ENCODE measurements at regions not wholly inside any gene's neighbourhood (a gene's known extent, or its start where the extent isn't known, plus 50 kb on each side); places are given as distances from the start of the nearest gene placed in this dataset.

DNA sequence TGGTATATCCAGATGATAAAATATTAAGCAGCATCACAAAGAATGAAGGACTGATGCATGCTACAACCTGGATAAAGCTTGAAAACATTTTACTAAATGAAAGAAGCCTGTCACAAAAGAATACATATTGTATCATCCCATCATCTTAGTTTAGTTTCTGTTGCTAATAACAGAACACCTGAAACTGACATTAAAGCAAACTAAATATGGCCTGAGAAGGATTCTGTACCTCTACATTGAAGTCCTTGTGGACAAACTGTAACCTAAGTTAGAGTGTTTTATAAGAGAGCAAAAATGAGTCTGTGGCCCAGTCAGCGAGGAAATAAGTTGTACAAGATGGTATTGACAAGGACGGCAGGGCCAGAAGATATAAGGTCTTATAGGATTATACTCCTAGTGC is 261.0 kb upstream of the CPHXL start:
- TF ChIP-seq ELF4 (IDR thresholded peaks at IDR 0.05) (no peak), SP1 (IDR thresholded peaks at IDR 0.05) (no peak), LEF1 (IDR thresholded peaks at IDR 0.05; ENCODE audit: borderline replicate concordance) (no peak), NFRKB (IDR thresholded peaks at IDR 0.05) (no peak), ARNT (IDR thresholded peaks at IDR 0.05) (no peak), FOXM1 (IDR thresholded peaks at IDR 0.05; ENCODE audit: borderline replicate concordance) (no peak), ZNF384 (IDR thresholded peaks at IDR 0.05) (no peak), FOXA1 (IDR thresholded peaks at IDR 0.05) (no peak), FOXK2 (IDR thresholded peaks at IDR 0.05) (no peak)

Data from HEK293T (cell line).